ENCODE measurements at regions not wholly inside any gene's neighbourhood (a gene's known extent, or its start where the extent isn't known, plus 50 kb on each side); places are given as distances from the start of the nearest gene placed in this dataset.

DNA sequence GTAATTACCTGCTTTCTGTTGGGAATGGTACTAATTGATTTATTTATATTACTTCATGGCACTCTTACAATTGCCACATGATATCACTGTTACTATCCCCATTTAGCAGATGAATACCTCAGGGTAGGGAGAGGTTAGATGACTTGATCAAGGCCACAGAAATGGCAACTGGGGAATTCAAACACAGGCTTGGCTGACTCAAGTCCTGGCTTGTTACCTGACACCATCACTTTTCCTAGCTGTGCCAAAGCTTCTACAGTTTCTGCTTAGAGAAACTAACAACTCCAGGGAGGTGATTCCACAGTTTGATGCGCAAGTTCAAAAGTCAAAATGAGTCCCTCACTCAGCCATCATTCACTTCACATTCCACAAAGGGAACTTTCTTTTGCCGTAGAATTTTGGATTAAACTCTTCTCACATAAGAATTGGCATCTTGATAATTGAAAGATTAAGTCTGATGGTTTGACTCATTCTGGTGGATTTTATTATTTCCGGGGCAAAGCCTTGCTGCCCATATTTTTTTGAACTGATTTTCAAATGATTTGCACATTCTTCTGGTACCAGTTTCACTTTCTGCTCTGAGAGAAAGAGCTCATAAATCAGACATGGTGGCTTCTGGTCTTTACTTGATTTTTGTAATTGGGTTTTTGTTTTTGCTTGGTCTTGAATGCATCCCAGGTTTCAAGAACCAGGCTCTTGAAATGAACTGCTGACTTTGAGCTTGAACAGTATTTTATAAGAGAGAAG, 656.8 kb downstream of the BCL11A start:
- no peak for DNase-seq

DNA sequence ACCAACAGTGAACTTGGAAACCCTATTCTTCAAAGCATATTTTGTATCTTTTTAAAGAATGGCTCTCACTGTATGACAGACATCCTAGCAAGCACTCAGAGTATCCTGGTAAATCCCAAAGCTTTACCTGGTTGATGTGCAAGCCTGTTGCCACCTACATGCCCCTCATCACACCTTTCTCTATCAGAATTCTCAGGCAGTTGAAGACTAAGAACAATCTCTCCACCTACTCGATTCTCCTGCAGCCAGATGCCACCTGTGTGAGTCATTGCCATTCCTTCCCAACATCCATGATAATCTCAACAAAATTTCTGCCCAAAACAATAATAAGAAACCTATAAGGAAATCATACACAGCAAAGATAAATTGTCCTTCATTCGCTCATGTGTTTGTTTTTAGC, 659.8 kb downstream of the BCL11A start:
- DNase-seq, result no peak

DNA sequence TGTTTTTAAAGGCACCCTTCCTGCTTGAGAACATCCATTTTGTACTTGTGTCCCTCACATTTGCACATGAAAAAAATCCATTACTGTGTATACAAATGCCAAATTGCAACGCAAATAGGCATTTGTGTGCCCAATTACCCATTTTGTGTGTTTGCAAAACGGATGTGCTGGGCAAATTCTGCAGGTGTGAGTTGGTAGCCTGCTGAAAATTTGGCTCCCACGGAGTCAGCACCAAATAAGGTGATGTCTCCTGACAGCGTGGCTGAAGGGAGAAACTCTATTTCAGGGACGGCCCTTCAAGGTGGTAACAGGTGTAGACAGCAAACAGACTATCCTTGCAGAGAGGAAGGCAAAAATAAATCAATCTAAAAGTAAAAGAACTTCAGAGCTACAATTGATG, 661.1 kb downstream of the BCL11A start:
- no peak for DNase-seq

DNA sequence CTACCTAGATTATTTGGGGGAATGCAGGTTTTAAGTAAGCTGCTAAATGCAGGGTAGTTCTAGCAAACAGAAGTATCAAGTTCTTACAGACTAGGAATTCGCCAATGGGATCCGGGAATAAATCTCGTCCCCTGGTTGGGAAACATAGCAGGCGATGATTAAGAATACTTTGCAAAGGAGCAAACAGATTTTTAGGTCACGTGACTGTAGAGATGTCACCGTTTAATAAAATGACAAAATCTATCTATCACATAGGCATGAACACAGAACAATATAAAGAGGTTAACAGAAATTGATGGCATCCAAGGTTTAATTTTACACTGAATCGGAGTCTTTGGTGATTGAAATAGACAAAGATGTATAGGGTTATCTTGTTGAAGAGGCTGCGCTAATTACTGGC, 664.1 kb downstream of the BCL11A start:
- DNase-seq, result no peak

DNA sequence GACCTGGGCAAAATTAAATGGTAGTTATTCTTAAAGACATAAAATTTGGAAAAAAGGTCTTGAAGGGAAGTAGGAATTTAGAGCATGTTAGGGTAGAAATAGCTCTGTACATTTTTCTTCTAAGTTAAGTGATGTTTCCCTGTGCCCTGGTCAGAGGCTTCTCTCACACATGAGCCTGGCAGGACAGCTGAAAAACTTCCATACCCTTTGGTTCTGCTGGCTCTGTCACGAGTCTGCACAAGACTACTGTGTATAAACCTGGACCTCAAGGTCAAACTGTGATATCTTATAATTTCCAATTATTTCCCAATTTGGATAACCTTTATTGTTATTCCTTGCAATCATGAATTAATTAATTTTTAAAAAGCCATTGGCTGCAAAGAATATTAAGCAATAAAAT, 664.7 kb downstream of the BCL11A start:
- no peak for DNase-seq

DNA sequence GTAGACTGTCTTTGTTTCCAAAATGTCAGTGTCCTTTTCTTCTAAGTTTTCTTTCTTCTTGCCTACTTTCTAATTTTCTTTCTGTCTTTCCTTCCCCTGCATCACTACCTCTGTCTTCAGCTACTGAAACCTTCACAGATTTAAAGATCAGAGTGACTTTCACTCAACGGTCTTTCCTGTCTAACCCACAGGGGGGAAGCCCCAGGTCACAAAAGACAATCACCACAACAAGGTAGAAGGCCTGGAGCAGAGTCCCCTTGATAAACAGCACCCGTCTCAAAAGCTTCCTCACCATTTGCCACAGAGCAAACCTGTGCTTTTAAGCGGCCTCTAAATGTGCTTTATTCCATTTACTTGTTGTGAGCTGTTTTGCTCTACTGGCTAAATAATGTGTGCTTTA, 665.4 kb downstream of the BCL11A start:
- no peak for DNase-seq

DNA sequence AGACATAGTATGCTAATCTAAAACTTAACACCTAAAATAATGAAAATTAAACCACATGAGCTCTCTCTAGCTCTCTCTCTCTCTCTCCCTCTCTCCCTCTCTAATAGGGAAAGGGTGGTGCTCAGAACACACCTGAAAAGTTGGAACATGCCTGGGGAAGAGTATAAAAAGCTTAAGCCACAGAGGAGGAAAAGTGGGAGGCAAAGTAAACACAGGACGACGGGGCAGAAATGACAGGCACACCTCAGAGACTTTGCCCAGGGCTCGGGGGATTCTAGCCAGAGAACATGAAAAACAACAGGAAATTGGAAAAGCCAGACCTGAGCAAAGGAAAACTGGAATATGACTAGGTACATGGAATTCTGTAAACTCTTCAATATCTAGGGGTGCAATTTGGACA, 666.1 kb downstream of the BCL11A start:
- DNase-seq, result no peak

DNA sequence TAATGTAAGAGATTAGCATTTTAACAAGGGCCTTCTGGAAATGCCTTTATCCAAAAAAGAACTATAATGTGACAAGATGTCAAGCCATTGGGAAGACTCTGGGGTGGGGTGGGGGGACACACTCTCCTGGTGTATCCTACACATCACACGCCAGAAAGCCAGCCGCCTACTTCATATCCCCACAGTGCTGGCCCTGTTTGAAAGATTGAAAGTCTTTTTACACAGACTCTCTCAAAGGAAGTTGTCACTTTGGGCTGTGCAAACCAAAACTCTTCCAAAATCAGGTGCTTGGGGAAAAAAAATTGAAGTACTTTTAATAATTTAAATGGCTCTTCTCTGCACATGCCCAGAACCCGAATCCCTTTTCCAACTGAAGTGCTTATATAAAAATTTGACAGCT, 666.7 kb downstream of the BCL11A start:
- no peak for DNase-seq

DNA sequence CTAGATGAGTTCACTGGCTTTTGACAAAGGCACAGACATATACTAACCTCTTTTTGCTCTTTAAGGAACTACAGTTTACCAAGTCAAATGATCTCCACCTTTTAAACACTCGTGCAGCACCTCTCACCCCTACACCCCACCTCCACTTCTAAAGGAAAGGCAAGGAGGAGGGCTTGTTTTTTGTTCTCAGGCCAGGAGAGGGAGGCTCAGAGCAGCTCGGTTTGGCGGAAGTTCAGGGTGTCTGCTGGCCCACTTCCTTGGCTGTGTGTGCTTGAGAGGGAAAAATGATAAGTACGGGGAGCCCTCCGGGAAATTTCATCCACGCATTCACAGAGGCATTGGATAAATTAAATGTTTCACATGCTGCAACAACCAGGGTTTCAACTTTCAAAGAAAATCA, 667.9 kb downstream of the BCL11A start:
- DNase-seq, result no peak

DNA sequence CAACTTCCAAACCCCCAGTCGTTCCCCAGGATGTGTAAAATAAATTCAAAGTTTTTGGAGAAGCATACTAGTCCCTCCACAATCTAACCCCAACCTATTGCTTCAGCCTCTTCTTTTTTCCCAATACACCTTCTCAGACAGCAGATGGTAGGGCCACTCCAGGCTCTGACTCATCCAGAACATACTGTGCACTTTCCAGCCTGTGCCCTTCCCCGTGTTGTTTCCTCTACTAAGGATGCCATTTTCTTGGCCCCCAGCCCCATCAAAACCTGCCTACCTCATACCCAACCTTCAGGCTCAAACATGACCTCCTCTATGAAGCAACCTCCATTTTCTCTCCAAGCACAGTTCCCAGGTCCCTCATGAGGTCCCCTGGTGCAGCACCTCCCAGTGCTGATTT, 669.3 kb downstream of the BCL11A start:
- DNase-seq, result no peak

DNA sequence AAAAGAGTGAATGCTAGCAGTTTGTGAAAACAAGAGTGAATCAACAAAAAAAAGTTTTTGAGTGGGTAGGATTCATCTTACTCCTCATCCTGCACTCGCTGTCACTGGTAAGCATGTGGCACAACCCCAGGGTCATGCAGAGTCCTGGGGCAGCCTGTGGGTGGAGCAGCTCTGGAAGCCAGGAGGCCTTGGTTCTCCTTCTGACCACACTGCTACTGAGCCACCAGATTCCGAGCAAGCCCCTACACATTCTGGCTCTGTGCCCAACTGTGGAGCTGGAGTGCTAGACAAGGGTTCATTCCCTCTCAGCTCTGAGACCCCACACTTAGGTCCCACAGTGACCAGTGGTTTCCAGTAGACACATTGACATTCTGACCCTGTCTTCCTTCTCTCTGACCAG, 670.6 kb downstream of the BCL11A start:
- no peak for DNase-seq

DNA sequence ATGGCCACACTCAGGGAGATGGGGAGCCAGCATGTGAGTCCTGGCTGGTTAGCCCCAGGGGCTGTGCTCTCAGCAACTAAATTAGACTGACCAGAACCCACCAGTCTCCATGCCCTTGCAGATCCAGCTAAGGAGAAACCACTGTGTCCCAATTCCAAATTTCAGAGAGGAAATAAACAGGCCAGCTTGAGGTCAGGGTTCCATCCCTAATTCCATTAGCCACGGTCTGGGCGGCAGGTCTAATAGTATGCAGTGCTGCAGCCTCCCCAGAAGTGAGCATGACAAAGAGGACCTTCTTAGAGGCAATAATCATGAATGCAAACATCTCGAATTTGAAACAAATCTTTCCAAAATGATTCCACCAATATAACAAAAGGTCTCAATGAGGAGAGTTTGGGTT, 671.2 kb downstream of the BCL11A start:
- no peak for DNase-seq

DNA sequence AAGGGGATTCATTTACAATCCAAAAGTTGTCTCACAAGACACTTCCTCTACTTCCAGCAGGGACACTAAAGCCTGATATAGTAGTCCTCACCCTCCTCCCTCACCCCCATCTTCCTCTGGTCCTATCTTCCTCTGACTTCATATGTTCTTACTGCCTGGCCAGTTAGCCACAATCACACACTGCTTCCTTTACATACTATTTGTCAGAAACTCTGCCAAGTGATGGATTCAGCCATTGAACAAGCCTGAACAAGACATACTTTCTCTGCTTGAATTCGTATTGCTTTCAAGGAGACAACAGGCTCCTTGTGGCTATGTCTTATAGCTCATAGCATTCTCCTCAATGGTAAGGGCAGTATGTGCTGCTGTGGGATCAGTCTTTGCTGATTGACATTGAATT, 672.2 kb downstream of the BCL11A start:
- DNase-seq, result no peak

DNA sequence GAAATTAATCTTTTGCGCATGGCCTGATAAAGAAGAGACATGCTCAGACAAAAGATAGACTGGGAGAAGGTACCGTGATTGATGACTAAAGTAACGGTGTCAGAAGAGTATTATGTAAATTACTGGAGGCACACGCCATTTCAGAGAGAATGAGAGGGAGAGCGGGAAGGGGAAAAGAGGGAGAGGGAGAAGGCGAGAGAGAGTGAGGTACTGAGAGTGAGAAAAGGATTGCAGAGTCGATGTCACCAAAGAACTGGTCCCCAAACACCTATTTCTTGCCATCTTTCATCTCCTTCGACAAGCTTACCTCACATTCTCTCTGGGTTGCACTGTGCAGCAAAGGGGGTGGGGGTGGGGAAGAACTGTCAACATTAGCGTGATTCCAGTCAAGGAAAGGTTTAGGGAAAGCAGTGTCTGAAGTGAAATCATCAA, 673.7 kb downstream of the BCL11A start:
- no peak for DNase-seq

DNA sequence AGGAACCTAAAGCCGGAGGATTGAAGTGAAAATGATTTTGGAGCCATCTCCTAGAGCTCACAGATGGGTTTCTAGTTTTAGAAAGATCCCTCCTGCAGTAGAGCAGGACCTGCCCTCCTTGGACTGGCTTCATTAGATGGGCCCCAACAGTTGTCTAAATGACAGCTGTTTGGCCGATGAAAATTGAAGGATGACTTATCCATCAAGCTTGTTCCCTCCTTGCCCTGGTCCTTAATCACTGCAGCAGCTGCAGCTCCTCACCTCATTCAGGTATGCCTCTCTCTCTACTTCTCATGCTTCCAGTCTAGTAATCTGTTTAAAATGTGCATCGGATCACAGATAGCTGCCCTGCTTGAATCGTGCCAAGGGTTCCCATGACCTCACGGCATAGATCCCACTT, 677.6 kb downstream of the BCL11A start:
- no peak for DNase-seq

DNA sequence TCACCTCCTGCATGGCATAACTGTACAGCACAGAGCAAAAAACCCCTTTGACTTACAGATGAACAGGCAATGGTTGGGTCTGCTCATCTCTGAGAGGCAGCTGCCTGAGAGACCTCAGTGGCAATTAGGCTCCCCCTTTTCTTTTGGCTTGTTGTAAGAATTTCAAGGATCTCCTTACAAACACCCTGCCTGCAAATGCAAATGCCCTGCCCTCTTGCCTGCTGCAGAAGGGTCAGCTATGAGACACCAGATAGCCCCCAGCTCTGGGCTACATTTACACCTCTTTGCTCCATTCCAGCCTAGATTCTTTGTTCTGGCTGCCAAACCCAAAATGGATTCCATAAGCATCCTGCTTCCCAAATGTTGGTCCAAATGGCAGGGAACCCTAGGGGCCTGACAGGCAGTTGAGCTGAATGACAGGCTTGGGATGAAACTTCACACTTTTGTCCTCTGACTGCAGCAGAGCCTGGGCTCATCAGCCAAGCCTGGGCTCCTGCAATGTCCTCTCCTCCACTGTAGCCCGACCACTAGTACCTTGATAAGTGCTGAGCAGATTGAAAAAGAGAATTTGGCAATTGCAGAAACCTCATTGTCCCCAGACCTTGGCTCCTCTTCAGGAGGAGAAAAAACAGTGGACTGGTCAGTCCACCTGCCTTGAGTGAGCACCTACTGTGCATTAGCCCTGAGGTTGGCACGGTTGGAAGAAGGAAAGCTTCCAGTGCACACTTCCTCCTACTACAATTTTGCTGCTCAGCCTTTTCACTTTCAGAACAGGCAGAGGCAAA, 678.3 kb downstream of the BCL11A start:
- no peak for DNase-seq

DNA sequence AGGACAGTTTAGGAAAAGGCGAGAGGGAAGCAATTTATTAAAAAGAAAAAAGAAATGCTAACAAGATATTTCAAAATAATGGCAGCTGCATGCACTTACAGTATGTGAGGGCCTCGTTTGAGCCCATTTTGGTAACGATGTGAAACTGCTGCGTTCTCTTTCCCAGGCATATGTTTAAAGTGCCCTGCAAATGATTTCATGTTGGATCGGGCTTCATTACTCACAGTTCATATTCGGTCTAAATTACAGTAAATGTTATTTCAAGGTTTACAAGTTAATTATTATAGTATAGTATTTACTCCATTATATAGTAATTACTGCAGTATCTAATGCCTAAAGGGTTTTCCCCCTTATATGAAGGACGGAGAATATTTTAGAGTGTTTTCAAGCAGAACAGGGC, 679.1 kb downstream of the BCL11A start:
- DNase-seq, result no peak

DNA sequence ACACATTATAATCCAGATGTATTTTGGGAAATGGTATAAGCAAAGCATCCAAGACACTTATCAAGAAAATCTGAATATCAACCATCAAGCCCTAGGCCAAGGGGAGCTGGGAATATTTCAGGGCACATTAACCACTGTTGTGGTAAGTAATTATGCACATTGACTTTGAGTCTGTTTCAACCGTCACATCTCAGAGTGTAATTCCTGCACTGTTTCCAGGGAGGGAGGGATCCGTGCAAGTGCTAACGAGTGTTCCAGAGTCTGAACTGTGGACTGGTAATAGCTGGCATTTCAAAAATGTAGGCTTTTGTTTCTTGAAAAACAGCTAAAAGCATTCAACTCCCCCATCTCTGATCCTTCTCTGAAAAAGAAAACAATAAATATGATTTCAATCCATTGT, 681.6 kb downstream of the BCL11A start:
- no peak for DNase-seq

DNA sequence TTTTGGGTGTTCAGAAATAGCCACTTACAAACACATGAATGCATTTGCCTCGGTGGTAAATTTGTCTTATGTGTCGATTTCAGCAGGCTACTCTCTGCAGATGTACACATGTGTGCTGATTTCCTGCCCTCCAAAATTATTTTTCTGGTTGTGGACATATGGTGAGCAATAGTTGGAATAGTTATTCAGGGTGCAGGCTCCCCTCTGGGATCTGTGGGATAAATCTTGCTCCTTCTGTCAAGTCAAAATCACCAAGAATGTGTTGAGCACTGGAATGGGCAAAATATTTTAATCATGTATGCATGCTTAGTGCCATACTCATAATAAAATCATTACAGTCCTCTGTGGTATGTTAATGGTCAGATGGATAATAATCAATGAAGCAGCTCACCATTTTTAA, 684.5 kb downstream of the BCL11A start:
- no peak for DNase-seq

DNA sequence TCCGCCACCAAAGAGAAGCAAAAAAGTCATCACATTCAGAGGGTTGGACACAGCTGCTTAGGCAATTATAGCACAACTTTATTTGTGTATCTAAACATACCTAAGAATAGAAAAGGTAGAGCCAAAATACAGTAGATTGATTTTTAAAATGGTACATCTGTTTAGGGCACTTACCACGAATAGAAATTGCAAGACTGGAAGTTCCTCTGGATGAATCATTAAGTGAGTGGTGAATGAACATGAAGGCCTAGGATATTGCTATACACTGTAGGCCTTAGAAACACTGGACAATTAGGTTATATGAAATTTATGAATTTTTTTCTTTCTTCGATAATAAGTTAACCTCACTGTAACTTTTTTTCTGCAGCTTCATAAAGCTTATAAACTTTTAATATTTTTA, 687.0 kb downstream of the BCL11A start:
- DNase-seq, result no peak

DNA sequence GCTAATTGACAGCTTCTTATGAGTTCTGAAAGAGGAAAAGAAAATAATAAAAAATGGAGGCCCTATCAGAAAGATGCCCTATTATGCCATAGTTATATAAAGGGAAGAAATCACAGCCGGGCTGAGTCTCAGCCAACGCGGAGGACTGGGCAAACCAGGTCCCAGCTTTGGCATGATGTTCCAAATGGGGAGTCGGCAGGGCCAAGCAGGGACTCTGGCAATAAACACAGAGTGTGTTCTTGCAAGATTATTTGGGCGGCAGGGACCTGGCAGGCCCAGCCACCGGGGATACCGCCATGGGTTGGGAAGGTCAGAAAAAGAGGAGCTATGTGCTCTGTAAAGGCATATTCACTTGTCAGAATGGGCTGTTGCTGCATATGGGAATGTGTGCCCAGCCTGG, 694.9 kb downstream of the BCL11A start:
- no peak for DNase-seq

DNA sequence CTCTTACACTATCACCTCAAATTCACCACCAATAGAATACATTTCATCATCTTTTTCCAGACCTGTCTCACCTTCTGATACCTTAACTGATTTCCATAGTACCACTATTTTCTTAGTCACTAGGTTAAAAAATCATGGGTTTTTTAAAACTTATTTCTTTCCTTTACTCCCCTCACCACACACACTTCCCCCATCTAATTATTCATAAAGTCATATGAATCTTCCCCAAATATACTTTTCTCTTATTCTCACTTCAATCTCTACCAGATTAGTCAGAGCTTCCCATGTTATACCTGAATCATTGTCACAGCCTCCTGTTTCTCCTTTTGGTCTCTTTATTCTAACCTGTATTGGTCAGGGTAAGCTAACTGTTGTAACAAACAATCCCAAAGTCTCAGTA, 696.3 kb downstream of the BCL11A start:
- no peak for DNase-seq

DNA sequence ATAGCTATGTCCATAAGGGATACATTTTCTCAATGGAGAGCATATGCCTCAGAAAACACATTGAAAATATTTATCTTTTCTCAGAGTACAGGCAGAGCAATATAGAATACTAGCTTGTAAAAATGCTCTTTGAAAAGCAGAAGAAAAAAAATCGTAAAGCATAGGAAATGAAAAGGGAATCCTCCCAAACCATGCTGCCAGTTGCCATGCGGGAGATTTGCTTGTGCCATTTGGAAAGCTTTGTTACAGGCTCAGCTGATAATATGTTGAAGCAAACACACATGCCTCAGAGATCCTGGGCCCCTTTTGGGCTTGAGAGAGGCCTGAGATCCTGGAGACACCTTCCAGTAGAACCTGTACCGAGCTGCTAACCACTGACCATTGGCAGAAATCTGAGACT, 697.1 kb downstream of the BCL11A start:
- DNase-seq, result no peak

DNA sequence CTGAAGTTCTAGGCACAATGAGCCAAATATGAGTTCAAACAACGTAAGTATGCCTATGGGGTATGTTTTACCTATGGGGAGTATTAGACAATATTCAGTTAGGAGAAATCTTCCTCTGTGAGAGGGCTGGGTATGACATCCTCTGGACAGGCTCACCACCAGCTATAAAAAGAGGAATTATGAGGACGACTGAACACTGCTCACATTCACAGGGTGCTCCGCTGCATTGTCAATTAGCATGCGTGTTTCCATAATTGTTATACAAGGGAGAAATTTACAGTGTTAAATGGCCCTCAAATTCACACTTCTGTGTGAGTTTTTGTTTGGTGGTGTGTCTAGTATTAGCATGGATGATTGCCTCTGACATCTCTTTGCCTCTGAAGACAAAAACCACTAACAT, 700.4 kb downstream of the BCL11A start:
- no peak for DNase-seq

Data from NCI-H510A treated with DMSO at 0.1 percent for 48 hours (cell line).